AG09319 (cell line): ENCODE measurements at regions not wholly inside any gene's neighbourhood (a gene's known extent, or its start where the extent isn't known, plus 50 kb on each side); places are given as distances from the start of the nearest gene placed in this dataset.

Experiments used
- DNase-seq: peaks from one replicate; pipeline ENCODE4 v3.0.0-alpha.2; 2010; ENCODE audit warnings: low read depth; ENCODE audit errors: extremely low read depth
- TF ChIP-seq, protein P1 (sequence below): IDR thresholded peaks from 2 replicates; pipeline ENCODE4 v1.5.1; 2011; ENCODE audit warnings: low read depth, mild to moderate bottlenecking, inconsistent platforms, low read length, moderate library complexity

DNA sequence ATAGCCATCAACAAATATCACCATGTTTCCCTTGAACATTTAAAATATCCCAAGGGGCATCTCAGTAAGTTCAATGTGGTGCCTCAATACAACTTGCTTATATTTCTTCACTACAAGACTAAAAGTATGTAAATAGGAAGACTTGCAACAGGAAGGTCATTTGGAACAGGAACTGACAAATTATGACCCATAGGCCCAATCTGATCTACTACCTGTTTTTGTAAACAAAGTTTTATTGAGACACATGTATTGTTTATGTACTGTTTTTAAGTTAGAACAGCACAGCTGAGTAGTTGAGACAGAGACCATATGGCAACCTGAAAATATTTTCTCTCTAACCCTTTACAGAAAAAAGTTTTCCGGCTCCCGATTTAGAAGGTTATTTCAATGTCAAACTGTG lies 154.8 kb upstream of the TFPI start:
- TF ChIP-seq, protein P1, sequence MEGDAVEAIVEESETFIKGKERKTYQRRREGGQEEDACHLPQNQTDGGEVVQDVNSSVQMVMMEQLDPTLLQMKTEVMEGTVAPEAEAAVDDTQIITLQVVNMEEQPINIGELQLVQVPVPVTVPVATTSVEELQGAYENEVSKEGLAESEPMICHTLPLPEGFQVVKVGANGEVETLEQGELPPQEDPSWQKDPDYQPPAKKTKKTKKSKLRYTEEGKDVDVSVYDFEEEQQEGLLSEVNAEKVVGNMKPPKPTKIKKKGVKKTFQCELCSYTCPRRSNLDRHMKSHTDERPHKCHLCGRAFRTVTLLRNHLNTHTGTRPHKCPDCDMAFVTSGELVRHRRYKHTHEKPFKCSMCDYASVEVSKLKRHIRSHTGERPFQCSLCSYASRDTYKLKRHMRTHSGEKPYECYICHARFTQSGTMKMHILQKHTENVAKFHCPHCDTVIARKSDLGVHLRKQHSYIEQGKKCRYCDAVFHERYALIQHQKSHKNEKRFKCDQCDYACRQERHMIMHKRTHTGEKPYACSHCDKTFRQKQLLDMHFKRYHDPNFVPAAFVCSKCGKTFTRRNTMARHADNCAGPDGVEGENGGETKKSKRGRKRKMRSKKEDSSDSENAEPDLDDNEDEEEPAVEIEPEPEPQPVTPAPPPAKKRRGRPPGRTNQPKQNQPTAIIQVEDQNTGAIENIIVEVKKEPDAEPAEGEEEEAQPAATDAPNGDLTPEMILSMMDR, result no peak
- no peak for DNase-seq

DNA sequence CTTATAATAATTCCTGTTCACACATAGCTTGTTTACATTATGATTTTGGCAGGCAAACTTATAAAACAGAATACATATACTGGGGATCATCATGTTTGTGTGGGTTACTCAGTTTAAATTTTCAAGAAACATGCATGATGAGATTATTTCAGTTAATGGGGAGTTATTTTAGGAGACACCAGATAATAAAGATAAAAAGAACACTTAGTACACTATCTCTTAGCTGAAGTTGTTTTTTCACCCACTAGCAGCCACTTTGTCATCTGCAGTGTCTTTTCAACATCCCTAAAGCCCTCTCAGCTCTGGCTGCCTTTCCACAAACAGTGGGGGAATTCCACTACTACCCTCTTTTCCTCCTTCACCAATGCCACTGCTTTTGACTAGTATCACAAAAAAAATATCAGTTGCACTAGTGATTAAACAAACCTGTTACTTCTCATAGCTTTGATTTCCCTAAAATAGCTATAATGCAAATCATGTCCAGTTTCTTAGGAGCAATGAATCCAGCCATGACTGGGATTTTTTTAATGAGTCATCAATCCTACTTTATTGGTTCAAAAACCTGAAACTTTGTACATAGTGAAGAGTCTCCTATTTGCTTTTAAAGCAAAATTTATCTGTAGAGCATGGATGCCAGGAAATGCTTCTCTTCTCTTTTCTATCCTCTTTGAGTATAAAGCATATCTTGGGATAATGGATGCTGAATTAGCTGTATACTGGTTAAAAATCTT lies 156.7 kb upstream of the TFPI start:
- DNase-seq, result no peak
- TF ChIP-seq, protein P1, result no peak

DNA sequence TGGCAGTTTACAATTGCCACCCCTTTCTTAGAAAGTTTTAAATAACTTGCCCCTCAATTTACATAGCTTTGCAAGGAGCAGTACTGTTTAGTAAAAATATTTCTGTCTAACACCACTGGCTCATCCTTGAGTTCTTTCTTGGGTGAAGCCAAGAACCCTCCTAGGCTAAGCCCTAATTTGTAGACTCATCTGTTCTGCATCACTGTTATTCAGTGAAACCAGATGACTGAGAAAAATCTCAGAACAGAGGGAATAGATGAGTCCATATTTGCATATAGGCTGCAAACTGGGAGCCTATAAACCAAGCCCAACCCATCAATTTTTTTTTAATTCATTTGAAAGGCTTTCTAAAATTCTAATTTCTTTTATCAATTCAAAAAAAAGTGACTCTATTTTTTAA lies 161.4 kb upstream of the TFPI start:
- TF ChIP-seq, protein P1, result no peak
- no peak for DNase-seq

DNA sequence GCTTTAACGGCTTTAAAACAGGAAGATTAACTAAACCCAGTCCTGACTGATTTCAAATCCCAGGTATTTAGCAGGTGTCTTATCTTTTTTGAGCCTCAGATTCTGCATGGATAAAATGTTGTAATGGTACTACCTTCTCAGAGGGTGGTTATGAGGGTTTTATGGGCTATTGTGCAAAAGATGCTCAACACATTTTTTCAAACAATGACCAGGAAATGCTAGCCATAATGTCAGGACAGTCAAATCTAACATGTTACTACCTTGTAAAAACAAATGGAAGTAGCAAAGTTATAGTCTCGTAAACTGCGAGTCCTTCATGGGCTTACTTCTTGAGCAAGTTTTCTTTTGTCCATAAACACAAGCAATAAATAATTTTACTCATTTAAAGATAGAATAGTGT lies 162.1 kb upstream of the TFPI start:
- TF ChIP-seq, protein P1, result no peak
- no peak for DNase-seq

DNA sequence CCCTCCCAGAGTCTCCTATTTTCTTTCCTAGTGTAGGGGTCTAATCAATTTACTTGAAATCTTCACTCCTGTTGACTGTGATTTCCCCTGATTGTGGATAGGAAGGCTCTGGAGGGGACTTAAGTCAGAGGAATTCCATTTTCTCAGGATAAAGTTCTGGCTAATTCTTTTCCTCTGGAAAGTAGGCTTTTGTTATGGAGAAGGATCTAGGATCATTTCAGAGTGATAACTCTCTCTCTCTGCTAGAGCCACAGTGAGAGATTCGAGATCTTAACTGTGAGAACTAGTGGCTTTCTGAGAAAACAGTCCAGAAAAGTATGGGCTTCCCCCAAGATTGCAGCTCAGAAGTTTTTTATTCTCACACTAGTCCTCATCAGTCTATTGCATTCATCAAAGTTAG lies 163.9 kb upstream of the TFPI start:
- DNase-seq, result no peak
- TF ChIP-seq, protein P1, result no peak

DNA sequence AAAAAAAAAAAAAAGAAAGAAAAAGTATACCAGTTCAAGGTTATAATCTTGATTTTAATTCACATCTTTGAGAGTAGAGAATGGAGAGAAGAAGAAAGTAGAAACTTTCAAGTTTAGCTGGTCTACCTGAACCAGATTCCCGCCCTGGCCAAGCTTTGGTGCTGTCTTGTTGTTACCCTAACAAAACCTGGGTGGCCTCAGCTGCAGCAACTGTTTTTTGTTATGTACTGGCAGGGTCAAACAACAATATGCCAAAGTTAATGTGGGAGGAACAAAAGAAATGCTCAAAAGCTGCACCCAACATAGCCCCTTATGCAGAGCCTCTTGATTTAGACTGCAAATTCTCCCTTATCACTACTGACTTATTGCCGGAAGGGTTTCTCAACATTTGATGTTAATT lies 165.3 kb upstream of the TFPI start:
- TF ChIP-seq, protein P1, result no peak

DNA sequence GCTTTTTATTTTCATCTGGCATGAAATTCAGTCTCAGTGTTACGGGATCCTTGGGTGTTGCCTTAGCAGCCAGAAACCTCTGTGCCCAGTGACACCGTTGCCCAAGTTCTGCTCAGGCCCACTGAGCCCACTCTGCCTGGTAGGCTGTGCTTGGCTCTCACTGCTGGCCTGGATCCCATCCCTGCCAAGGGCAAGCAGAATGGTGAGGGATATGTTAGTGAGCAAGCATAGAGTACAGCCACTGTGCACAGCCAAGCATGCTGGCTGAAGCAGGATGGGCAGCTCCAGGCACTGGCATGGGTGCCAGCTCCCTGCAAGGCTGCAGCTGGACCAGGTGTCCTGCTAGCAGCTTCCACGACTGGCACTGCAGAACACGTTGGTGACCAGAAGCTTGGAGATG lies 194.7 kb upstream of the TFPI start:
- no peak for DNase-seq

More for the DNA sequence above, 165.3 kb upstream of the TFPI start:
- DNase-seq, result no peak

More for the DNA sequence above, 194.7 kb upstream of the TFPI start:
- TF ChIP-seq, protein P1, result no peak
